DMS 273 (cell line): ENCODE measurements at regions not wholly inside any gene's neighbourhood (a gene's known extent, or its start where the extent isn't known, plus 50 kb on each side); places are given as distances from the start of the nearest gene placed in this dataset.

Experiments used
- DNase-seq: peaks from one replicate; lab custom pipeline; 2025; ENCODE audit not compliant: unreplicated experiment; lab: John Stamatoyannopoulos, UW

GRCh38 chr12:91565246-91565645 is 382.6 kb upstream of the DCN start:
- no peak for DNase-seq

GRCh38 chr12:91563011-91563765 is 380.6 kb upstream of the DCN start:
- DNase-seq: no peak

GRCh38 chr12:91562476-91562875 is 379.9 kb upstream of the DCN start:
- DNase-seq: no peak

- DNase-seq: no peak
Measured at GRCh38 chr12:91561958-91562325, 379.3 kb upstream of the DCN start.

- no peak for DNase-seq
Measured at GRCh38 chr12:91561301-91561957, 378.8 kb upstream of the DCN start.

- no peak for DNase-seq
Measured at GRCh38 chr12:91556909-91557308, 374.3 kb upstream of the DCN start.

- DNase-seq: no peak
Measured at GRCh38 chr12:91555436-91556415, 373.1 kb upstream of the DCN start.

- no peak for DNase-seq
Measured at GRCh38 chr12:91551927-91552326, 369.3 kb upstream of the DCN start.

GRCh38 chr12:91551242-91551641 is 368.6 kb upstream of the DCN start:
- DNase-seq: no peak

- no peak for DNase-seq
Measured at GRCh38 chr12:91542666-91543065, 360.0 kb upstream of the DCN start.

- DNase-seq: no peak
Measured at GRCh38 chr12:91542067-91542466, 359.4 kb upstream of the DCN start.

GRCh38 chr12:91538418-91538817 is 355.8 kb upstream of the DCN start:
- no peak for DNase-seq

- DNase-seq: no peak
Measured at GRCh38 chr12:91533366-91533765, 350.7 kb upstream of the DCN start.

- no peak for DNase-seq
Measured at GRCh38 chr12:91529829-91530228, 347.2 kb upstream of the DCN start.

GRCh38 chr12:91523831-91524230 is 341.2 kb upstream of the DCN start:
- DNase-seq: no peak

- no peak for DNase-seq
Measured at GRCh38 chr12:91516695-91517047, 334.1 kb upstream of the DCN start.

GRCh38 chr12:91515944-91516694 is 333.5 kb upstream of the DCN start:
- DNase-seq: no peak

GRCh38 chr12:91513313-91513712 is 330.7 kb upstream of the DCN start:
- DNase-seq: no peak

GRCh38 chr12:91511795-91512420 is 329.3 kb upstream of the DCN start:
- DNase-seq: no peak

- no peak for DNase-seq
Measured at GRCh38 chr12:91507754-91508153, 325.1 kb upstream of the DCN start.

- DNase-seq: no peak
Measured at GRCh38 chr12:91506452-91506851, 323.8 kb upstream of the DCN start.
